ENCODE measurements at regions not wholly inside any gene's neighbourhood (a gene's known extent, or its start where the extent isn't known, plus 50 kb on each side); places are given as distances from the start of the nearest gene placed in this dataset.

DNA sequence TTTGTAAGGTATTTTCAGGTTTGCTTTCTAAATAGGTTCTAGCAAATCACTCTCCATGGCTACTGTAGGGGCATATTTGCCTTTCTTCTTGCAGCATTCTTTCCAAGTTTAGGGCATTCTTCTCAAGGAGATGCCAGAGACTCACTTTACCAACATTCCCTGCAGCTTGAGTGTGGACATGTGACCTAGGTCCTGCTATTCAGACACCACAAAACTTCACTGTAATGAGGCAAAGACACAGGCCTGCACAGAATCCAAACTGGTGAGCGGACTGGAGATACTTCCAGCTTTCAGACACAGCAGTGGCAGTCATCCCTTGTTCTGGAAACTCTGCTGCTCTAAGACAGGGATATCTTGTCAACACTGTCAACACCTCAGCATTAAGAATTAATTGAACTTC, 146.4 kb upstream of the PFN2 start:
- no peaks in the 10 kb centered on the region for H3K36me3 ChIP-seq (ENCODE audit: low read depth)
- WGBS, 2 experiments (ENCODE audit: low coverage in 1 of 2, low lambda C conversion rate in 2 of 2, missing lambda C conversion rate in 2 of 2) = 86 to 90% methylated on average over 1 of the region's 1 CpG
- no peaks in the 10 kb centered on the region for H3K27me3 ChIP-seq (replicated peaks; ENCODE audit: insufficient read depth)
- no peak overlapping the region for H3K27ac ChIP-seq
- in situ Hi-C loops (cut with MboI) = no loop called here
- H3K79me2 ChIP-seq (ENCODE audit: insufficient read depth) = no peaks in the 10 kb centered on the region
- no peak overlapping the region for H3K9ac ChIP-seq
- H4K20me1 ChIP-seq (ENCODE audit: insufficient read depth) = no peaks in the 10 kb centered on the region
- no peak overlapping the region for H3K4me3 ChIP-seq
- H3F3A ChIP-seq (ENCODE audit: insufficient read depth) = peaks cover 9% of the 10 kb centered on the region
- H3K9me3 ChIP-seq (ENCODE audit: low read depth) = no peaks in the 10 kb centered on the region
- peaks cover 10% of the 10 kb centered on the region; the same call in 1 of the 2 replicates for H3K4me1 ChIP-seq (ENCODE audit: insufficient read depth)
- peak; percentile 14 for DNase-seq
- H3K9me2 ChIP-seq (ENCODE audit: insufficient read depth) = no peaks in the 10 kb centered on the region
- H3K4me2 ChIP-seq (ENCODE audit: unreplicated experiment) = no peak overlapping the region
- TF ChIP-seq EZH2phosphoT487 (IDR thresholded peaks at IDR 0.05; ENCODE audit: insufficient read depth, low read depth) = no peak
- no peak overlapping the region for H2AFZ ChIP-seq

DNA sequence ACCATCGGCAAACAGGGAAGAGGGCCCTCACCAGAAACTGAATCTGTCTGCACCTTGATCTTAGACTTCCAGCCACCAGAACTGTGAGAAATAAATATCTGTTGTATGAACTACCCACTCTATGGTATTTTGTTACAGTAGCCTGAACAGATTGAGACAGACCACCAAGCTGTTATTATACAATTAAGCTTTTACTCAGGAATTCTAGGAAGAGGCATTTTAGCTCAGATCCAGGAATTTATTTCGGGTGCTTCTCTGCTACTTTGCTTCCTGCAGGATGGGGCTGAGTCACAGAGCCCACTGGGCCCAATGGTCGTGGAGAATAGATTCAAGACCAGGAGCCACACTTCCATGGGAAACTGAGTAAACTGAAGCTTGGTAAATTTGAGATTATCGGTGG, 145.5 kb upstream of the PFN2 start:
- no peaks in the 10 kb centered on the region for H3K79me2 ChIP-seq (ENCODE audit: insufficient read depth)

DNA sequence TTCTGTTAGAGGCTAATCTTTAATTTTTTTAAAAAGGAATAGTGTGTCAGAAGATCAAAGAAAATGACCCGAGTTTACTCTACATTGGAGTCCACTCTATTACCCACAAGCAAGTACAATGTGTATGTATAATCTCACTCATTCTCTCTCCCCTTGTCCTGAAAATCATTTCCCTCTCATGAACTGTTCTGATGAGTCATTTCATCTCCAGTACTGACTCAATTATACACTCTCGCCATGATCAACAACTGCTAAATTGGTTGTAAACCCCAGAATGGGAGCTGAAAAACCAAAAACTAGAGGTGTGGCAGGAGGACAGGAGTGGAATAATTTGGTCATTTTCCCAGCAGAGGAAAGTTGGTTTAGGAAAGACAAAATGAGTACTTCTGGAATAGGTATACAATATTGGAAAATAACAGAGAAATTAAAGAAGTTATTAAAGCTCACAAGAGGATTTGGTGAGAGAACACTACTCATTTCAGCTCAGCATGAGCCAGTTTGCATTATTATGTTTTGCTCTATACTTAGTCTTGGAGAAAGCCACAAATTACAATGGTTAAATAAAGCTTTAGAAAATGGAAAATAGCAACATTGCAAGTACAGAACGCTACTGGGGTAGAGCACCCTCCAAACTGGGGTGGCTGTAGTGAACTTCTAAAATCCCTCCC, 144.3 kb upstream of the PFN2 start:
- Histone ChIP-seq H3K79me2 (ENCODE audit: insufficient read depth) (no peaks in the 10 kb centered on the region), H3K9me3 (ENCODE audit: low read depth) (no peaks in the 10 kb centered on the region), H3K9ac (no peak overlapping the region), H3F3A (ENCODE audit: insufficient read depth) (peaks cover 9% of the 10 kb centered on the region), H4K20me1 (ENCODE audit: insufficient read depth) (no peaks in the 10 kb centered on the region), H3K36me3 (ENCODE audit: low read depth) (no peaks in the 10 kb centered on the region), H3K4me1 (ENCODE audit: insufficient read depth) (peaks cover 10% of the 10 kb centered on the region; the same call in 1 of the 2 replicates), H3K27me3 (replicated peaks; ENCODE audit: insufficient read depth) (no peaks in the 10 kb centered on the region), H3K9me2 (ENCODE audit: insufficient read depth) (no peaks in the 10 kb centered on the region), H3K4me3 (no peak overlapping the region), H3K27ac (no peak overlapping the region), H3K4me2 (ENCODE audit: unreplicated experiment) (peak overlapping the region; percentile 29), H2AFZ (no peak overlapping the region)
- DNase-seq = peak; percentile 73
- TF ChIP-seq EZH2 (IDR thresholded peaks at IDR 0.05; ENCODE audit: insufficient read depth, poor library complexity, severe bottlenecking) (no peak), EZH2phosphoT487 (IDR thresholded peaks at IDR 0.05; ENCODE audit: insufficient read depth, low read depth) (no peak)
- 49% methylated on average over 3 of the region's 3 CpGs for WGBS, 2 experiments (ENCODE audit: low coverage in 1 of 2, low lambda C conversion rate in 2 of 2, missing lambda C conversion rate in 2 of 2)
- in situ Hi-C loops (cut with MboI) = no loop called here

More for the DNA sequence above, 145.5 kb upstream of the PFN2 start:
- Histone ChIP-seq H3K9me3 (ENCODE audit: low read depth) (no peaks in the 10 kb centered on the region), H3K9ac (no peak overlapping the region), H3K4me2 (ENCODE audit: unreplicated experiment) (no peak overlapping the region), H4K20me1 (ENCODE audit: insufficient read depth) (no peaks in the 10 kb centered on the region), H3K36me3 (ENCODE audit: low read depth) (no peaks in the 10 kb centered on the region), H3K27me3 (replicated peaks; ENCODE audit: insufficient read depth) (no peaks in the 10 kb centered on the region), H3K27ac (no peak overlapping the region), H3K9me2 (ENCODE audit: insufficient read depth) (no peaks in the 10 kb centered on the region), H3K4me3 (no peak overlapping the region), H3F3A (ENCODE audit: insufficient read depth) (peaks cover 9% of the 10 kb centered on the region), H3K4me1 (ENCODE audit: insufficient read depth) (peaks cover 10% of the 10 kb centered on the region; the same call in 1 of the 2 replicates), H2AFZ (no peak overlapping the region)
- 77 to 79% methylated on average over 4 of the region's 4 CpGs for WGBS, 2 experiments (ENCODE audit: low coverage in 1 of 2, low lambda C conversion rate in 2 of 2, missing lambda C conversion rate in 2 of 2)
- in situ Hi-C loops (cut with MboI) = no loop called here
- TF ChIP-seq EZH2phosphoT487 (IDR thresholded peaks at IDR 0.05; ENCODE audit: insufficient read depth, low read depth) (no peak), EZH2 (IDR thresholded peaks at IDR 0.05; ENCODE audit: insufficient read depth, poor library complexity, severe bottlenecking) (no peak)
- no peak for DNase-seq

DNA sequence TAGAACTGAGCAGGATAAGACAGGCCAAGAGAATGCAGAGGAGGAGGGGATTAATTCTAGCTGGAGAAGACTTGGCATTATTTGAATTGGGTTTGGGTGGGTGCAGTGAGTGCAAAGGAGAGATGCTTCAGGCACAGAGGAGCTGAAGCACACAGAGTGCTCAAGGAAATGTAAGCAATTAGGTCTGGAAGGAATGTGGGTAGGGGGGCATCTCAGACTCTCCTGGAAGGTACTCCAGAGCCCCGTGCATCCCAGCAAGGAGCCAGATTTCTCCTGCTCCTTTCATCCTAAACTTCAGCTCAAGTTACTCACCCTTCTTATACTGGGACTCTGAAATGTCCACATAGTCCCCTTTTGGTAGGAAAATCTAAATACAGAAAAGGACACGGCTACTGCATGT, 143.6 kb upstream of the PFN2 start:
- Histone ChIP-seq H3K79me2 (ENCODE audit: insufficient read depth) (no peaks in the 10 kb centered on the region), H3K9ac (no peak overlapping the region), H3K36me3 (ENCODE audit: low read depth) (no peaks in the 10 kb centered on the region), H3K27me3 (replicated peaks; ENCODE audit: insufficient read depth) (no peaks in the 10 kb centered on the region), H3F3A (ENCODE audit: insufficient read depth) (peaks cover 9% of the 10 kb centered on the region), H3K9me3 (ENCODE audit: low read depth) (no peaks in the 10 kb centered on the region), H3K27ac (no peak overlapping the region), H3K4me2 (ENCODE audit: unreplicated experiment) (no peak overlapping the region), H4K20me1 (ENCODE audit: insufficient read depth) (no peaks in the 10 kb centered on the region), H3K9me2 (ENCODE audit: insufficient read depth) (no peaks in the 10 kb centered on the region), H3K4me1 (ENCODE audit: insufficient read depth) (peaks cover 10% of the 10 kb centered on the region; the same call in 1 of the 2 replicates), H2AFZ (no peak overlapping the region), H3K4me3 (no peak overlapping the region)
- in situ Hi-C loops (cut with MboI) = no loop called here
- no peak for DNase-seq
- WGBS, 2 experiments (ENCODE audit: low coverage in 1 of 2, low lambda C conversion rate in 2 of 2, missing lambda C conversion rate in 2 of 2) = 54 to 59% methylated on average over 2 of the region's 2 CpGs
- TF ChIP-seq EZH2phosphoT487 (IDR thresholded peaks at IDR 0.05; ENCODE audit: insufficient read depth, low read depth) = no peak

DNA sequence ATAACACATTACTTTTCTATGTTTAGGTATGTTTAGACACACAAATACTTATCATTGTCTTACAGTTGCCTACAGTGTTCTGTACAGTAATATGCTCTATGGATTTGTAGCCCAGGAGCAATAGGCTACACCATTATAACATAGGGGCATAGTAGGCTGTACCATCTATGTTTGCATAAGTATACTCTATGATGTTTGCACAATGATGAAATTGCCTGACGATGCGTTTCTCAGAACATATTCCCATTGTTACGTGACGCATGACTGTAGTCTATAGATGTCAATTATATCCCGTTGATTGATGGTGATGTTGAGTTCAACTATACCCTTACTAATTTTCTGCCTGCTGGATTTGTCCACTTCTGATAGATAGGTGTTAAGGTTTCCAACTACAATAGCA, 139.4 kb upstream of the PFN2 start:
- no peaks in the 10 kb centered on the region for H4K20me1 ChIP-seq (ENCODE audit: insufficient read depth)
- TF ChIP-seq EZH2phosphoT487 (IDR thresholded peaks at IDR 0.05; ENCODE audit: insufficient read depth, low read depth) = no peak
- no peak for TF ChIP-seq EZH2 (IDR thresholded peaks at IDR 0.05; ENCODE audit: insufficient read depth, poor library complexity, severe bottlenecking)
- no peaks in the 10 kb centered on the region for H3K36me3 ChIP-seq (ENCODE audit: low read depth)
- peaks cover 33% of the 10 kb centered on the region for H3K4me1 ChIP-seq (ENCODE audit: insufficient read depth)
- H3F3A ChIP-seq (ENCODE audit: insufficient read depth) = peaks cover 26% of the 10 kb centered on the region
- no peak overlapping the region for H2AFZ ChIP-seq
- WGBS, 2 experiments (ENCODE audit: low coverage in 1 of 2, low lambda C conversion rate in 2 of 2, missing lambda C conversion rate in 2 of 2) = 95 to 96% methylated on average over 5 of the region's 5 CpGs
- no peak for DNase-seq
- no peak overlapping the region for H3K4me2 ChIP-seq (ENCODE audit: unreplicated experiment)
- no peaks in the 10 kb centered on the region for H3K9me2 ChIP-seq (ENCODE audit: insufficient read depth)
- in situ Hi-C loops (cut with MboI) = no loop called here
- H3K9ac ChIP-seq = no peak overlapping the region
- no peaks in the 10 kb centered on the region for H3K79me2 ChIP-seq (ENCODE audit: insufficient read depth)
- no peaks in the 10 kb centered on the region for H3K27me3 ChIP-seq (replicated peaks; ENCODE audit: insufficient read depth)
- no peak overlapping the region for H3K27ac ChIP-seq
- H3K4me3 ChIP-seq = no peak overlapping the region
- no peaks in the 10 kb centered on the region for H3K9me3 ChIP-seq (ENCODE audit: low read depth)
